Hepatocyte (in vitro differentiated cells): ENCODE measurements at regions not wholly inside any gene's neighbourhood (a gene's known extent, or its start where the extent isn't known, plus 50 kb on each side); places are given as distances from the start of the nearest gene placed in this dataset.

ENCODE experiments used
- DNase-seq: peaks from one replicate; pipeline ENCODE4 v3.0.0-alpha.2; 2016; ENCODE audit warnings: low spot score
- H2AFZ ChIP-seq: fragments of 200-600 bp; sonication (generic); 2 replicates; pipeline ENCODE4 v1.6.0; 2016; ENCODE audit warnings: antibody characterized with exemption, mild to moderate bottlenecking
- H3K27ac ChIP-seq: fragments of 200-600 bp; sonication (generic); 2 replicates; pipeline ENCODE4 v1.5.1; 2016; ENCODE audit warnings: mild to moderate bottlenecking
- H3K27me3 ChIP-seq: fragments of 200-600 bp; sonication (generic); 2 replicates; pipeline ENCODE4 v1.6.1; 2016
- H3K36me3 ChIP-seq: fragments of 200-600 bp; sonication (generic); replicated peaks from 2 replicates; pipeline ENCODE4 v1.5.1; 2016; ENCODE audit warnings: low read depth; ENCODE audit not compliant: insufficient read depth
- H3K4me1 ChIP-seq: fragments of 200-600 bp; sonication (generic); 2 replicates; pipeline ENCODE4 v1.5.1; 2016; ENCODE audit warnings: mild to moderate bottlenecking, moderate library complexity; ENCODE audit not compliant: insufficient read depth
- H3K4me2 ChIP-seq: fragments of 200-600 bp; sonication (generic); 2 replicates; pipeline ENCODE4 v1.6.0; 2016
- H3K4me3 ChIP-seq: fragments of 200-600 bp; sonication (generic); 2 replicates; pipeline ENCODE4 v1.5.1; 2016; ENCODE audit warnings: mild to moderate bottlenecking
- H3K79me2 ChIP-seq: fragments of 200-600 bp; sonication (generic); 2 replicates; pipeline ENCODE4 v1.6.0; 2017; ENCODE audit warnings: mild to moderate bottlenecking
- H3K9me2 ChIP-seq: fragments of 200-600 bp; sonication (generic); replicated peaks from 2 replicates; pipeline ENCODE4 v1.6.0; 2017; ENCODE audit warnings: mild to moderate bottlenecking; ENCODE audit not compliant: insufficient read depth
- H3K9me3 ChIP-seq: fragments of 200-600 bp; sonication (generic); 2 replicates; pipeline ENCODE4 v1.5.1; 2016; ENCODE audit warnings: low read depth, mild to moderate bottlenecking
- H4K20me1 ChIP-seq: fragments of 200-600 bp; sonication (generic); 2 replicates; pipeline ENCODE4 v1.6.0; 2016; ENCODE audit warnings: mild to moderate bottlenecking; ENCODE audit not compliant: insufficient read depth, poor library complexity, severe bottlenecking
- CTCF ChIP-seq: fragments of 200-600 bp; sonication (generic); IDR thresholded peaks from 2 replicates; pipeline ENCODE4 v1.5.1; 2016; ENCODE audit warnings: antibody characterized with exemption, mild to moderate bottlenecking; ENCODE audit not compliant: poor library complexity
- EZH2 ChIP-seq: fragments of 200-600 bp; sonication (generic); IDR thresholded peaks from 2 replicates; pipeline ENCODE4 v1.6.1; 2016; ENCODE audit warnings: antibody characterized with exemption, mild to moderate bottlenecking, borderline replicate concordance
- EZH2phosphoT487 ChIP-seq: fragments of 200-600 bp; sonication (generic); IDR thresholded peaks from one replicate; pipeline ENCODE4 v1.6.1; 2018; ENCODE audit warnings: antibody characterized with exemption, mild to moderate bottlenecking, low read depth, moderate library complexity; ENCODE audit not compliant: unreplicated experiment, severe bottlenecking
- WGBS: methylation state at CpG from one replicate; pipeline ENCODE4 v1.1.6; 2016; ENCODE audit warnings: low lambda C conversion rate; ENCODE audit errors: missing lambda C conversion rate; 5-methylcytosine and 5-hydroxymethylcytosine counted together

GRCh38 chrX:144648788-144649187 lies 598.5 kb upstream of the SPANXN1 start:
- Histone ChIP-seq H4K20me1 (no peaks in the 10 kb centered on the region), H3K9me2 (no peaks in the 10 kb centered on the region), H3K36me3 (no peaks in the 10 kb centered on the region), H3K27ac (no peak overlapping the region), H2AFZ (no peak overlapping the region), H3K9me3 (no peaks in the 10 kb centered on the region), H3K4me1 (no peaks in the 10 kb centered on the region), H3K4me2 (no peak overlapping the region), H3K4me3 (no peak overlapping the region), H3K79me2 (no peaks in the 10 kb centered on the region), H3K27me3 (no peaks in the 10 kb centered on the region)
- TF ChIP-seq EZH2, result no peak
- no peak for TF ChIP-seq CTCF
- no peak for TF ChIP-seq EZH2phosphoT487
- no peak for DNase-seq
- 69% methylated on average over 2 of the region's 2 CpGs for WGBS

- no peaks in the 10 kb centered on the region for H4K20me1 ChIP-seq
- H3K27ac ChIP-seq, result no peak overlapping the region
- no peak overlapping the region for H2AFZ ChIP-seq
- H3K79me2 ChIP-seq, result no peaks in the 10 kb centered on the region
- DNase-seq, result no peak
- H3K9me3 ChIP-seq, result no peaks in the 10 kb centered on the region
- TF ChIP-seq EZH2phosphoT487 (no peak), EZH2 (no peak), CTCF (no peak)
- H3K36me3 ChIP-seq, result no peaks in the 10 kb centered on the region
- no peak overlapping the region for H3K4me3 ChIP-seq
- H3K4me1 ChIP-seq, result no peaks in the 10 kb centered on the region
- H3K9me2 ChIP-seq, result no peaks in the 10 kb centered on the region
- WGBS, result 78% methylated on average over 5 of the region's 5 CpGs
- no peak overlapping the region for H3K4me2 ChIP-seq
- H3K27me3 ChIP-seq, result no peaks in the 10 kb centered on the region
These were observed 565.8 kb upstream of the SPANXN1 start for GRCh38 chrX:144681501-144681900.

GRCh38 chrX:144683247-144683646 lies 564.1 kb upstream of the SPANXN1 start:
- H3K79me2 ChIP-seq, result no peaks in the 10 kb centered on the region
- 80% methylated on average over 4 of the region's 4 CpGs for WGBS
- no peaks in the 10 kb centered on the region for H3K9me3 ChIP-seq
- H3K36me3 ChIP-seq, result no peaks in the 10 kb centered on the region
- no peaks in the 10 kb centered on the region for H4K20me1 ChIP-seq
- no peak overlapping the region for H2AFZ ChIP-seq
- H3K9me2 ChIP-seq, result peaks cover 3% of the 10 kb centered on the region
- H3K27me3 ChIP-seq, result no peaks in the 10 kb centered on the region
- no peak overlapping the region for H3K4me2 ChIP-seq
- no peak for DNase-seq
- no peak overlapping the region for H3K4me3 ChIP-seq
- TF ChIP-seq EZH2 (no peak), EZH2phosphoT487 (no peak), CTCF (no peak)
- no peaks in the 10 kb centered on the region for H3K4me1 ChIP-seq
- no peak overlapping the region for H3K27ac ChIP-seq

- no peak for TF ChIP-seq EZH2
- TF ChIP-seq CTCF, result no peak
- Histone ChIP-seq H3K27me3 (no peaks in the 10 kb centered on the region), H3K4me1 (no peaks in the 10 kb centered on the region), H3K4me2 (no peak overlapping the region), H3K9me2 (no peaks in the 10 kb centered on the region), H3K79me2 (no peaks in the 10 kb centered on the region), H2AFZ (no peak overlapping the region), H4K20me1 (no peaks in the 10 kb centered on the region), H3K9me3 (no peaks in the 10 kb centered on the region), H3K27ac (no peak overlapping the region), H3K4me3 (no peak overlapping the region), H3K36me3 (no peaks in the 10 kb centered on the region)
- DNase-seq, result no peak
- WGBS, result 72% methylated on average over 2 of the region's 2 CpGs
These were observed 537.5 kb upstream of the SPANXN1 start for GRCh38 chrX:144709841-144710240.
